CD4-positive, alpha-beta T cell (primary cell): ENCODE measurements at regions not wholly inside any gene's neighbourhood (a gene's known extent, or its start where the extent isn't known, plus 50 kb on each side); places are given as distances from the start of the nearest gene placed in this dataset.

ENCODE experiments used
- ATAC-seq: fragments of 200-7000 bp; cut with Tn5 transposase; one replicate; pipeline ENCODE4 v1.10.0; 2022; ENCODE audit warnings: mild to moderate bottlenecking; ENCODE audit not compliant: poor library complexity
- CTCF ChIA-PET: fragments of 350-600 bp; sonication (Branson Sonifier 250); formaldehyde crosslinking; loops from one replicate; lab custom pipeline; 2021; ENCODE audit warnings: antibody characterized with exemption, inconsistent platforms; lab: Charles Lee
- POLR2A ChIA-PET: fragments of 350-600 bp; sonication (Branson Sonifier 250); formaldehyde crosslinking; loops from one replicate; lab custom pipeline; 2021; ENCODE audit warnings: antibody characterized with exemption, inconsistent platforms; lab: Charles Lee
- DNase-seq, 14 experiments: peaks; one replicate each; pipeline ENCODE4 v3.0.0-alpha.2; 2013 to 2020; ENCODE audit warnings: mixed read lengths in 2 of 14
- H3K27ac ChIP-seq, 2 donors: one replicate each; pipeline versions ENCODE4 v1.5.1 to v1.7.0; 2013; ENCODE audit warnings: low read length in 2 of 2, low read depth in 1 of 2, mild to moderate bottlenecking in 1 of 2
- H3K27me3 ChIP-seq, 2 experiments: 1 replicate in 1 of 2; 2 replicates in 1 of 2; pipeline versions ENCODE4 v1.6.1 to v1.7.0; 2013; ENCODE audit warnings: low read length in 2 of 2, control low read depth in 1 of 2, mild to moderate bottlenecking in 1 of 2, moderate library complexity in 1 of 2; ENCODE audit not compliant: insufficient read depth in 2 of 2, control insufficient read depth in 1 of 2
- H3K36me3 ChIP-seq: one replicate; pipeline ENCODE4 v1.6.1; 2013; ENCODE audit warnings: low read length, control low read depth; ENCODE audit not compliant: insufficient read depth
- H3K4me1 ChIP-seq: one replicate; pipeline ENCODE4 v1.6.1; 2013; ENCODE audit warnings: low read length, control low read depth; ENCODE audit not compliant: insufficient read depth
- H3K4me3 ChIP-seq: one replicate; pipeline ENCODE4 v1.5.1; 2013; ENCODE audit warnings: mild to moderate bottlenecking, low read length, moderate library complexity
- H3K9me3 ChIP-seq, 2 experiments: 1 replicate in 1 of 2; 2 replicates in 1 of 2; pipeline versions ENCODE4 v1.6.1 to v1.7.0; 2013; ENCODE audit warnings: low read length in 2 of 2, mild to moderate bottlenecking in 2 of 2, control low read depth in 1 of 2, moderate library complexity in 1 of 2; ENCODE audit not compliant: control insufficient read depth in 1 of 2, insufficient read depth in 1 of 2
- H3K27ac Mint-ChIP-seq: one replicate; pipeline ENCODE4 v1.8.0; 2020; ENCODE audit warnings: mixed read lengths
- H3K27me3 Mint-ChIP-seq: one replicate; pipeline ENCODE4 v1.8.0; 2021; ENCODE audit warnings: mixed read lengths
- H3K36me3 Mint-ChIP-seq: one replicate; pipeline ENCODE4 v1.8.0; 2021; ENCODE audit warnings: low read depth, mixed read lengths
- H3K4me1 Mint-ChIP-seq: one replicate; pipeline ENCODE4 v1.8.0; 2021; ENCODE audit warnings: low read depth, mixed read lengths
- H3K4me3 Mint-ChIP-seq: one replicate; pipeline ENCODE4 v1.8.0; 2020; ENCODE audit warnings: mild to moderate bottlenecking, mixed read lengths
- H3K9me3 Mint-ChIP-seq: one replicate; pipeline ENCODE4 v1.8.0; 2020; ENCODE audit warnings: mixed read lengths
- intact Hi-C, 2 experiments: fragments of 100-400 bp; cut with DNase I in 1 of 2; cut with micrococcal nuclease in 1 of 2; formaldehyde crosslinking; loops; one replicate each; pipeline versions ENCODE4 v1.15.1 to v1.9.0; 2023 to 2025; cut with DNase I, micrococcal nuclease
- TF ChIP-seq, protein P1 (sequence below): fragments of 200-600 bp; IDR thresholded peaks from one replicate; pipeline ENCODE4 v1.8.0; 2022; ENCODE audit warnings: antibody characterized with exemption, mild to moderate bottlenecking

DNA sequence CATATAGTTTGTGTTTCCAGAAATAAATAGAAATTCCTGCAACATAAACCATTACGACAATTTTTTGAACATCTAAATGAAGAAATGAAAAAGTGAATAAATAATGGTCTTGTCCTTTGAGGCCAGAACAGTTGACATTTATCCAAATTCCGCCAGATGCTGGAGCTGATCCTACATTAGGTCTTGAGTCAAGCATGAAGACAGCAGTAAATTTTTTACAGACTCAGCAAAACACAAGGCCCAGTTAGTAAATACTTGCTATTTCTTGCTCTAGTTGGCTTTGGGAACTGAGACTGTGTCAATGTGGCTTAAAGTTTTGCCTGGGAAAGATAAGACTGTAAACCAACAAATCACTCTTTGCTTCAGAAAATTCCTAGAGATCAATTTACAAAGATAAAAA lies 540.1 kb upstream of the RGS18 start:
- H3K27ac ChIP-seq, result no peak overlapping the region
- no peaks in the 10 kb centered on the region for H3K27me3 ChIP-seq
- Mint-ChIP-seq H3K4me1 (no peaks in the 10 kb centered on the region), H3K27ac (no peak overlapping the region), H3K9me3 (peaks cover 10% of the 10 kb centered on the region), H3K4me3 (no peak overlapping the region), H3K27me3 (no peaks in the 10 kb centered on the region), H3K36me3 (no peaks in the 10 kb centered on the region)
- CTCF ChIA-PET, result no interaction called here
- TF ChIP-seq, protein P1, sequence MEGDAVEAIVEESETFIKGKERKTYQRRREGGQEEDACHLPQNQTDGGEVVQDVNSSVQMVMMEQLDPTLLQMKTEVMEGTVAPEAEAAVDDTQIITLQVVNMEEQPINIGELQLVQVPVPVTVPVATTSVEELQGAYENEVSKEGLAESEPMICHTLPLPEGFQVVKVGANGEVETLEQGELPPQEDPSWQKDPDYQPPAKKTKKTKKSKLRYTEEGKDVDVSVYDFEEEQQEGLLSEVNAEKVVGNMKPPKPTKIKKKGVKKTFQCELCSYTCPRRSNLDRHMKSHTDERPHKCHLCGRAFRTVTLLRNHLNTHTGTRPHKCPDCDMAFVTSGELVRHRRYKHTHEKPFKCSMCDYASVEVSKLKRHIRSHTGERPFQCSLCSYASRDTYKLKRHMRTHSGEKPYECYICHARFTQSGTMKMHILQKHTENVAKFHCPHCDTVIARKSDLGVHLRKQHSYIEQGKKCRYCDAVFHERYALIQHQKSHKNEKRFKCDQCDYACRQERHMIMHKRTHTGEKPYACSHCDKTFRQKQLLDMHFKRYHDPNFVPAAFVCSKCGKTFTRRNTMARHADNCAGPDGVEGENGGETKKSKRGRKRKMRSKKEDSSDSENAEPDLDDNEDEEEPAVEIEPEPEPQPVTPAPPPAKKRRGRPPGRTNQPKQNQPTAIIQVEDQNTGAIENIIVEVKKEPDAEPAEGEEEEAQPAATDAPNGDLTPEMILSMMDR, result no peak
- peaks cover 0 to 11% of the 10 kb centered on the region in 2 experiments for H3K9me3 ChIP-seq
- POLR2A ChIA-PET, result no interaction called here
- H3K4me3 ChIP-seq, result no peak overlapping the region
- no peaks in the 10 kb centered on the region for H3K4me1 ChIP-seq
- no peak for ATAC-seq
- H3K36me3 ChIP-seq, result no peaks in the 10 kb centered on the region
- intact Hi-C loops, result no loop called here
- no peak for DNase-seq

DNA sequence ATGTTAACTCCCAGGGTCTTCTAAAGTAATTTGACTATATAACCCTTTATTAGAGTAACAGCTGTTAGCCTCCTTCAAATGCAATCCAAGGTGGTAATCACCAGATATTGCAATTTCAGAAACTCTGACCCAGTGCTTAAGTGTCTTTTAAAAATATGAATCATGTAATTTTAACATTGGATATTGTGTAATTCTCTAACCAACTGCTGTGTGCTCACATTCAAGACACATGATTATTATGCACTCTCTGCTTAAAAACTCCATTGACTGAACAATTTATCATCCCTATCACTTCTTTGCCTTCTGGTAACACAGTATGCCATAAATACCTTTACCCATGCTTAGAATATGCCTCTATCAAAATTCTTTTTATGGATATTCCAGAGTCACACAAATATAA lies 537.4 kb upstream of the RGS18 start:
- TF ChIP-seq, protein P1, result no peak
- Mint-ChIP-seq H3K4me1 (no peaks in the 10 kb centered on the region), H3K27ac (no peak overlapping the region), H3K27me3 (no peaks in the 10 kb centered on the region), H3K4me3 (no peak overlapping the region), H3K9me3 (peaks cover 5% of the 10 kb centered on the region), H3K36me3 (no peaks in the 10 kb centered on the region)
- no peak overlapping the region for H3K4me3 ChIP-seq
- CTCF ChIA-PET, result no interaction called here
- no peaks in the 10 kb centered on the region for H3K4me1 ChIP-seq
- H3K27ac ChIP-seq, result no peak overlapping the region
- H3K9me3 ChIP-seq, result peaks cover 0 to 2% of the 10 kb centered on the region in 2 experiments
- DNase-seq, result no peak
- intact Hi-C loops, result no loop called here
- no peaks in the 10 kb centered on the region for H3K27me3 ChIP-seq
- no peaks in the 10 kb centered on the region for H3K36me3 ChIP-seq
- POLR2A ChIA-PET, result no interaction called here
- ATAC-seq, result no peak

DNA sequence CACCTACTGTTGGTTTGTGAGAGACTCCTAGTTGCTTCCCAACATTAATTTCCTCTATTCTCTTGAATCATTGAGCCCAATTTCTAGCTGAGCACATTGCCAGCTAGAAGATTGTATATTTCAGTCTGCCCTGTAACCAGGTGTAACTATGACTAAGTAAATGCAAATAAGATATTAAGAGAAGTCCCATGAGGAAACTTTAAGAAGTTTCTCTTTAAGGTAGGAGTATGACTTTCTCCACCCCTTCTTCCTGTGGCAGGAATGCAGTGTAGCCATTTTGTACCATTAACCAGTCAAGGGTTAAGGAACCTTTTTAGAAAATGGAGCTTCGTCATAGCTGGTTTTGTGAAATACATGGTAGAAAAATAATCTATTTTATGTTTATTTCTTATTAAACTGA lies 534.2 kb upstream of the RGS18 start:
- POLR2A ChIA-PET, result no interaction called here

More for the DNA sequence above, 534.2 kb upstream of the RGS18 start:
- no peaks in the 10 kb centered on the region for H3K27me3 Mint-ChIP-seq
- H3K9me3 Mint-ChIP-seq, result peaks cover 2% of the 10 kb centered on the region
- Histone ChIP-seq H3K4me1 (no peaks in the 10 kb centered on the region), H3K27me3 (no peaks in the 10 kb centered on the region), H3K9me3 (no peaks in the 10 kb centered on the region), H3K36me3 (no peaks in the 10 kb centered on the region), H3K4me3 (no peak overlapping the region), H3K27ac (no peak overlapping the region)
- CTCF ChIA-PET, result no interaction called here
- H3K27ac Mint-ChIP-seq, result no peak overlapping the region
- TF ChIP-seq, protein P1, result no peak
- no peaks in the 10 kb centered on the region for H3K4me1 Mint-ChIP-seq
- no peaks in the 10 kb centered on the region for H3K36me3 Mint-ChIP-seq
- ATAC-seq, result no peak
- intact Hi-C loops, result no loop called here
- no peak overlapping the region for H3K4me3 Mint-ChIP-seq
- no peak for DNase-seq
